ENCODE measurements at regions not wholly inside any gene's neighbourhood (a gene's known extent, or its start where the extent isn't known, plus 50 kb on each side); places are given as distances from the start of the nearest gene placed in this dataset.

DNA sequence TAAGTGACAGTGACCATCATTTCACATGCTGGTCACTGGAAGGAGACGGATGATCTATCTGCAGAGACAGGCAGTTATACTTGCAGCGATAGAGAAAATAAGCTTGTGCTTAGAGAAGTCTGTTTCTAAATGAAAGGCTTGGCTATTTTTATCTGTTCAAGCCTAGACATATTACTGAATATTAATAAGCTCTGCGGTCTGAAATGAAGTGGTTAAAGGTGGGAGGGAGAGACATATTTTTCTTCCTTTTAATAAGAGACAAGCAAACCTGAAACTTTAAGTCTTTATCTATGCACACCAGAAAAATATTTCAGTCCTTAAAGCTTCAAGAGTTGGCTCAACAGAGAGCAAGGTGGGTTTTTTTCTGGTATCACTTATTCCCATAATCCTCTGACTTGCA, 99.0 kb downstream of the CD200R1L start:
- no peak overlapping the region for H2BK5ac ChIP-seq (ENCODE audit: insufficient read length, low read length)
- H4K8ac ChIP-seq (replicated peaks; ENCODE audit: insufficient read length, low read depth, low read length) = no peak overlapping the region
- Mint-ChIP-seq H3K27ac (no peak overlapping the region), H3K36me3 (ENCODE audit: insufficient read depth in 1 of 3, low read depth in 3 of 3) (peaks cover 4 to 18% (median 7%) of the 10 kb centered on the region in 3 experiments; a peak in 4 of 7 replicates), H3K9me3 (peaks cover 9% of the 10 kb centered on the region in 2 experiments; a peak in 4 of 5 replicates), H3K4me3 (no peak overlapping the region), H3K27me3 (ENCODE audit: low read depth) (peaks cover 1% of the 10 kb centered on the region), H3K4me1 (peaks cover 33 to 36% of the 10 kb centered on the region in 2 experiments)
- H3K79me2 ChIP-seq (ENCODE audit: insufficient read depth, low read length) = no peaks in the 10 kb centered on the region
- no peaks in the 10 kb centered on the region for H3K23me2 ChIP-seq (ENCODE audit: insufficient read length, low read depth, low read length, poor library complexity, severe bottlenecking)
- no peak overlapping the region for H4K91ac ChIP-seq (ENCODE audit: insufficient read length, low read depth, low read length)
- no peak overlapping the region for H3K14ac ChIP-seq (ENCODE audit: insufficient read depth, low read length)
- H4K20me1 ChIP-seq (ENCODE audit: control insufficient read depth, insufficient read depth, insufficient read length) = no peaks in the 10 kb centered on the region
- no peak overlapping the region for H3K4me2 ChIP-seq (ENCODE audit: insufficient read depth, insufficient read length, low read length)
- H3K27ac ChIP-seq (ENCODE audit: insufficient read length, low read depth, low read length) = no peak overlapping the region
- H2BK12ac ChIP-seq (ENCODE audit: insufficient read length, low read depth, low read length) = no peak overlapping the region
- H3K27me3 ChIP-seq (ENCODE audit: insufficient read depth, low read length) = no peaks in the 10 kb centered on the region
- no peak overlapping the region for H4K5ac ChIP-seq (ENCODE audit: insufficient read length, low read depth, low read length)
- no peak overlapping the region for H3K9ac ChIP-seq (ENCODE audit: extremely low read depth, insufficient read length, low read length)
- H3K4me1 ChIP-seq (ENCODE audit: insufficient read depth, low read length) = no peaks in the 10 kb centered on the region; the same call in 1 of the 2 replicates
- no peak overlapping the region for H2BK15ac ChIP-seq (ENCODE audit: low read depth, low read length)
- H3K9me3 ChIP-seq (ENCODE audit: control insufficient read depth, low read depth, low read length) = no peaks in the 10 kb centered on the region
- H3K4ac ChIP-seq (ENCODE audit: low read depth, low read length) = no peak overlapping the region
- no CpG with 5 or more reads among the region's 3 CpGs for WGBS (ENCODE audit: extremely low coverage, insufficient read length, low lambda C conversion rate)
- DNase-seq = no peak
- H2AK5ac ChIP-seq (ENCODE audit: insufficient read length, low read length) = no peak overlapping the region
- H3K18ac ChIP-seq (ENCODE audit: insufficient read length, low read depth, low read length) = no peak overlapping the region
- no peaks in the 10 kb centered on the region for H3K79me1 ChIP-seq (ENCODE audit: insufficient read depth, low read depth, low read length, poor library complexity, severe bottlenecking)
- H3T11ph ChIP-seq (ENCODE audit: low read length) = no peak overlapping the region
- TF ChIP-seq, protein P1, sequence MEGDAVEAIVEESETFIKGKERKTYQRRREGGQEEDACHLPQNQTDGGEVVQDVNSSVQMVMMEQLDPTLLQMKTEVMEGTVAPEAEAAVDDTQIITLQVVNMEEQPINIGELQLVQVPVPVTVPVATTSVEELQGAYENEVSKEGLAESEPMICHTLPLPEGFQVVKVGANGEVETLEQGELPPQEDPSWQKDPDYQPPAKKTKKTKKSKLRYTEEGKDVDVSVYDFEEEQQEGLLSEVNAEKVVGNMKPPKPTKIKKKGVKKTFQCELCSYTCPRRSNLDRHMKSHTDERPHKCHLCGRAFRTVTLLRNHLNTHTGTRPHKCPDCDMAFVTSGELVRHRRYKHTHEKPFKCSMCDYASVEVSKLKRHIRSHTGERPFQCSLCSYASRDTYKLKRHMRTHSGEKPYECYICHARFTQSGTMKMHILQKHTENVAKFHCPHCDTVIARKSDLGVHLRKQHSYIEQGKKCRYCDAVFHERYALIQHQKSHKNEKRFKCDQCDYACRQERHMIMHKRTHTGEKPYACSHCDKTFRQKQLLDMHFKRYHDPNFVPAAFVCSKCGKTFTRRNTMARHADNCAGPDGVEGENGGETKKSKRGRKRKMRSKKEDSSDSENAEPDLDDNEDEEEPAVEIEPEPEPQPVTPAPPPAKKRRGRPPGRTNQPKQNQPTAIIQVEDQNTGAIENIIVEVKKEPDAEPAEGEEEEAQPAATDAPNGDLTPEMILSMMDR (conservative IDR thresholded peaks at IDR 0.05) = no peak
- H2BK120ac ChIP-seq (ENCODE audit: low read depth, low read length, poor library complexity, severe bottlenecking) = no peak overlapping the region
- H2AFZ ChIP-seq (ENCODE audit: low read length) = no peak overlapping the region
- no peak overlapping the region for H3K23ac ChIP-seq (ENCODE audit: insufficient read length, low read depth, low read length)
- H3K56ac ChIP-seq (ENCODE audit: insufficient read length, low read depth, low read length) = no peak overlapping the region
- H2BK20ac ChIP-seq (ENCODE audit: low read depth, low read length, poor library complexity, severe bottlenecking) = no peak overlapping the region

Data from H9 (cell line).